ENCODE measurements at regions not wholly inside any gene's neighbourhood (a gene's known extent, or its start where the extent isn't known, plus 50 kb on each side); places are given as distances from the start of the nearest gene placed in this dataset.
"Not testable (repeated sequence)": the region's sequence is repeated elsewhere in the genome, so short reads cannot be mapped to it uniquely, and the experiment has no call there.

GRCh38 chr2:91422102-91422501 is 2730.6 kb downstream of the RPIA start:
- not testable (repeated sequence) for FAIRE-seq

GRCh38 chr2:91427148-91427547 is 2735.7 kb downstream of the RPIA start:
- FAIRE-seq, result not testable (repeated sequence)

GRCh38 chr2:91441932-91442245 is 2750.4 kb downstream of the RPIA start:
- FAIRE-seq, result not testable (repeated sequence)

- FAIRE-seq, result no peak
Observed at GRCh38 chr2:91442246-91442905, 2750.9 kb downstream of the RPIA start.

GRCh38 chr2:91442906-91443729 is 2751.6 kb downstream of the RPIA start:
- FAIRE-seq, result not testable (repeated sequence)

- FAIRE-seq, result not testable (repeated sequence)
Observed at GRCh38 chr2:91443730-91444115, 2752.2 kb downstream of the RPIA start.

- FAIRE-seq, result not testable (repeated sequence)
Observed at GRCh38 chr2:91445705-91446104, 2754.2 kb downstream of the RPIA start.

- not testable (repeated sequence) for FAIRE-seq
Observed at GRCh38 chr2:91446489-91446888, 2755.0 kb downstream of the RPIA start.

- not testable (repeated sequence) for FAIRE-seq
Observed at GRCh38 chr2:91446915-91447314, 2755.4 kb downstream of the RPIA start.

GRCh38 chr2:91447508-91447907 is 2756.0 kb downstream of the RPIA start:
- not testable (repeated sequence) for FAIRE-seq

- not testable (repeated sequence) for FAIRE-seq
Observed at GRCh38 chr2:91462292-91462691, 2770.8 kb downstream of the RPIA start.

- not testable (repeated sequence) for FAIRE-seq
Observed at GRCh38 chr2:91463007-91463406, 2771.5 kb downstream of the RPIA start.

GRCh38 chr2:91466780-91467363 is 2775.4 kb downstream of the RPIA start:
- not testable (repeated sequence) for FAIRE-seq

- FAIRE-seq, result not testable (repeated sequence)
Observed at GRCh38 chr2:91476244-91476935, 2784.9 kb downstream of the RPIA start.

GRCh38 chr2:91476936-91477246 is 2785.4 kb downstream of the RPIA start:
- not testable (repeated sequence) for FAIRE-seq

GRCh38 chr2:91477291-91477690 is 2785.8 kb downstream of the RPIA start:
- FAIRE-seq, result not testable (repeated sequence)

GRCh38 chr2:91477731-91478672 is 2786.5 kb downstream of the RPIA start:
- no peak for FAIRE-seq

GRCh38 chr2:91478851-91479718 is 2787.6 kb downstream of the RPIA start:
- not testable (repeated sequence) for FAIRE-seq

- not testable (repeated sequence) for FAIRE-seq
Observed at GRCh38 chr2:91485226-91485625, 2793.8 kb downstream of the RPIA start.

GRCh38 chr2:91497129-91498064 is 2805.9 kb downstream of the RPIA start:
- not testable (repeated sequence) for FAIRE-seq

Data from endometrium (tissue), 2 donors.